Neuronal stem cell (in vitro differentiated cells): ENCODE measurements at regions not wholly inside any gene's neighbourhood (a gene's known extent, or its start where the extent isn't known, plus 50 kb on each side); places are given as distances from the start of the nearest gene placed in this dataset.
"Not testable (repeated sequence)": the region's sequence is repeated elsewhere in the genome, so short reads cannot be mapped to it uniquely, and the experiment has no call there.

Experiments used
- DNase-seq: peaks from one replicate; pipeline ENCODE4 v3.0.0-alpha.2; 2013; ENCODE audit warnings: low spot score
- H2AFZ ChIP-seq: one replicate; pipeline ENCODE4 v1.6.1; 2013; ENCODE audit warnings: mild to moderate bottlenecking, low read length, inconsistent platforms
- H2AK5ac ChIP-seq: 2 replicates; pipeline ENCODE4 v1.6.1; 2013; ENCODE audit warnings: low read depth, mild to moderate bottlenecking, inconsistent platforms, low read length, moderate library complexity, mixed read lengths
- H2BK120ac ChIP-seq: 2 replicates; pipeline ENCODE4 v1.6.1; 2013; ENCODE audit warnings: low read depth, mild to moderate bottlenecking, inconsistent platforms, low read length, moderate library complexity, mixed read lengths
- H2BK12ac ChIP-seq: one replicate; pipeline ENCODE4 v1.6.1; 2013; ENCODE audit warnings: low read length, inconsistent platforms
- H2BK15ac ChIP-seq: 2 replicates; pipeline ENCODE4 v1.6.1; 2013; ENCODE audit warnings: mild to moderate bottlenecking, low read length, inconsistent platforms, mixed read lengths
- H2BK5ac ChIP-seq: one replicate; pipeline ENCODE4 v1.6.1; 2013; ENCODE audit warnings: inconsistent platforms, mild to moderate bottlenecking, low read length, moderate library complexity
- H3K14ac ChIP-seq: one replicate; pipeline ENCODE4 v1.6.1; 2013; ENCODE audit warnings: low read length, inconsistent platforms
- H3K18ac ChIP-seq: 2 replicates; pipeline ENCODE4 v1.6.1; 2013; ENCODE audit warnings: low read length, inconsistent platforms
- H3K23ac ChIP-seq: 2 replicates; pipeline ENCODE4 v1.6.1; 2013; ENCODE audit warnings: low read depth, mild to moderate bottlenecking, mixed read lengths, low read length, inconsistent platforms; ENCODE audit not compliant: poor library complexity
- H3K27ac ChIP-seq: replicated peaks from 3 replicates; pipeline ENCODE4 v1.5.1; 2013; ENCODE audit warnings: low read length, inconsistent platforms
- H3K27me3 ChIP-seq, 3 experiments: 2 replicates each; pipeline ENCODE4 v1.6.1; 2013; ENCODE audit warnings: low read length in 3 of 3, mild to moderate bottlenecking in 2 of 3, inconsistent platforms in 1 of 3, low read depth in 1 of 3, mixed read lengths in 1 of 3, moderate library complexity in 1 of 3; ENCODE audit not compliant: control insufficient read depth in 3 of 3, insufficient read depth in 3 of 3
- H3K36me3 ChIP-seq, 2 donors: replicated peaks in 1 of 2; 2 replicates each; pipeline ENCODE4 v1.6.1; 2013; ENCODE audit warnings: low read length in 2 of 2; ENCODE audit not compliant: control insufficient read depth in 2 of 2, insufficient read depth in 2 of 2
- H3K4ac ChIP-seq: 2 replicates; pipeline ENCODE4 v1.6.1; 2013; ENCODE audit warnings: inconsistent platforms, mild to moderate bottlenecking, low read length, moderate library complexity
- H3K4me1 ChIP-seq, 2 donors: 1 replicate in 1 of 2; 2 replicates in 1 of 2; pipeline ENCODE4 v1.6.1; 2013; ENCODE audit warnings: low read length in 2 of 2, low read depth in 1 of 2; ENCODE audit not compliant: control insufficient read depth in 2 of 2, insufficient read depth in 1 of 2
- H3K4me2 ChIP-seq: one replicate; pipeline ENCODE4 v1.6.1; 2013; ENCODE audit warnings: mild to moderate bottlenecking, low read length, inconsistent platforms; ENCODE audit not compliant: insufficient read depth, poor library complexity, severe bottlenecking
- H3K4me3 ChIP-seq, 2 donors: 2 replicates each; pipeline ENCODE4 v1.5.1; 2013; ENCODE audit warnings: low read length in 2 of 2, mild to moderate bottlenecking in 2 of 2, inconsistent platforms in 1 of 2, moderate library complexity in 1 of 2
- H3K79me1 ChIP-seq: one replicate; pipeline ENCODE4 v1.6.1; 2013; ENCODE audit warnings: low read depth, mild to moderate bottlenecking, inconsistent platforms, low read length, moderate library complexity
- H3K9ac ChIP-seq: one replicate; pipeline ENCODE4 v1.6.1; 2013; ENCODE audit warnings: mild to moderate bottlenecking, low read depth, low read length, inconsistent platforms; ENCODE audit not compliant: poor library complexity
- H3K9me3 ChIP-seq, 2 donors: replicated peaks in 1 of 2; 2 replicates each; pipeline versions ENCODE3 to v1.6.1; 2013; ENCODE audit warnings: low read length in 2 of 2, mild to moderate bottlenecking in 2 of 2, inconsistent platforms in 1 of 2, low read depth in 1 of 2, mixed read lengths in 1 of 2, moderate library complexity in 1 of 2; ENCODE audit not compliant: control insufficient read depth in 2 of 2, insufficient read depth in 1 of 2
- H4K8ac ChIP-seq: one replicate; pipeline ENCODE4 v1.6.1; 2013; ENCODE audit warnings: low read depth, mild to moderate bottlenecking, inconsistent platforms, low read length, moderate library complexity
- H4K91ac ChIP-seq: one replicate; pipeline ENCODE4 v1.6.1; 2013; ENCODE audit warnings: low read length, low read depth, mild to moderate bottlenecking, inconsistent platforms; ENCODE audit not compliant: poor library complexity
- WGBS, 2 donors: extraction: QIAGEN DNeasy Blood & Tissue Kit; methylation state at CpG; one replicate each; pipeline ENCODE4 v1.1.7; 2013; ENCODE audit warnings: missing lambda C conversion rate in 2 of 2, mixed read lengths in 1 of 2; ENCODE audit not compliant: insufficient read length in 2 of 2, insufficient replicate concordance in 1 of 2; ENCODE audit errors: extremely low coverage in 2 of 2; 5-methylcytosine and 5-hydroxymethylcytosine counted together

GRCh38 chr13:43965459-43965845 lies 85.7 kb downstream of the LACC1 start:
- Histone ChIP-seq H2AFZ (no peak overlapping the region), H3K79me1 (no peaks in the 10 kb centered on the region), H2AK5ac (no peak overlapping the region), H3K14ac (no peak overlapping the region), H3K18ac (no peak overlapping the region), H3K9me3 (peaks cover 0 to 1% of the 10 kb centered on the region in 2 donors), H3K27ac (no peak overlapping the region), H4K8ac (no peak overlapping the region), H3K4me2 (no peak overlapping the region), H3K4me3 (no peak overlapping the region), H4K91ac (no peak overlapping the region), H2BK120ac (no peak overlapping the region), H3K4me1 (no peaks in the 10 kb centered on the region), H3K23ac (no peak overlapping the region), H3K9ac (no peak overlapping the region), H2BK12ac (no peak overlapping the region), H2BK15ac (no peak overlapping the region), H2BK5ac (no peak overlapping the region), H3K4ac (no peak overlapping the region), H3K27me3 (no peaks in the 10 kb centered on the region), H3K36me3 (no peaks in the 10 kb centered on the region)
- WGBS, 2 donors, result no CpG with 5 or more reads among the region's 8 CpGs
- no peak for DNase-seq

DNA sequence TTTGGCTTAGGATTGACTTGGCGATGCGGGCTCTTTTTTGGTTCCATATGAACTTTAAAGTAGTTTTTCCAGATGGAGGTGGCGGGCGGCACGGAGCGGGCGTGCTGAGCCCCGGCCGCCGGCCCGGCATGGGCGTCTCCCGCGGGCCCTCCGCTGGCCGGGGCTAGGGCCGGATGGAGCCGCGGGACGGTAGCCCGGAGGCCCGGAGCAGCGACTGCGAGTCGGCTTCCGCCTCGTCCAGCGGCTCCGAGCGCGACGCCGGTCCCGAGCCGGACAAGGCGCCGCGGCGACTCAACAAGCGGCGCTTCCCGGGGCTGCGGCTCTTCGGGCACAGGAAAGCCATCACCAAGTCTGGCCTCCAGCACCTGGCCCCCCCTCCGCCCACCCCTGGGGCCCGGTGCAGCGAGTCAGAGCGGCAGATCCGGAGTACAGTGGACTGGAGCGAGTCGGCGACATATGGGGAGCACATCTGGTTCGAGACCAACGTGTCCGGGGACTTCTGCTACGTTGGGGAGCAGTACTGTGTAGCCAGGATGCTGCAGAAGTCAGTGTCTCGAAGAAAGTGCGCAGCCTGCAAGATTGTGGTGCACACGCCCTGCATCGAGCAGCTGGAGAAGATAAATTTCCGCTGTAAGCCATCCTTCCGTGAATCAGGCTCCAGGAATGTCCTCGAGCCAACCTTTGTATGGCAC lies 88.7 kb downstream of the LACC1 start:
- WGBS, 2 donors, result no CpG with 5 or more reads among the region's 63 CpGs
- H2AFZ ChIP-seq, H3K9me3 ChIP-seq, H3K23ac ChIP-seq, H2BK12ac ChIP-seq, H4K8ac ChIP-seq, H3K4me3 ChIP-seq, H3K4me1 ChIP-seq, H3K9ac ChIP-seq, H3K36me3 ChIP-seq, H3K4me2 ChIP-seq, H2BK120ac ChIP-seq, DNase-seq, H2BK15ac ChIP-seq, H3K18ac ChIP-seq, H3K27me3 ChIP-seq, H3K14ac ChIP-seq, H3K27ac ChIP-seq, H2AK5ac ChIP-seq, H3K4ac ChIP-seq, H4K91ac ChIP-seq, H3K79me1 ChIP-seq, H2BK5ac ChIP-seq: not testable (repeated sequence)

GRCh38 chr13:43968943-43969690 lies 89.4 kb downstream of the LACC1 start:
- H3K79me1 ChIP-seq, H2BK15ac ChIP-seq, H3K14ac ChIP-seq, H2AFZ ChIP-seq, H3K4me3 ChIP-seq, H3K4me1 ChIP-seq, H3K36me3 ChIP-seq, H3K18ac ChIP-seq, H3K4me2 ChIP-seq, H3K27ac ChIP-seq, H4K91ac ChIP-seq, H2BK12ac ChIP-seq, DNase-seq, H3K9ac ChIP-seq, H2BK120ac ChIP-seq, H3K4ac ChIP-seq, H3K23ac ChIP-seq, H2BK5ac ChIP-seq, H4K8ac ChIP-seq, H2AK5ac ChIP-seq, H3K9me3 ChIP-seq, H3K27me3 ChIP-seq: not testable (repeated sequence)
- WGBS, 2 donors, result no CpG with 5 or more reads among the region's 33 CpGs

DNA sequence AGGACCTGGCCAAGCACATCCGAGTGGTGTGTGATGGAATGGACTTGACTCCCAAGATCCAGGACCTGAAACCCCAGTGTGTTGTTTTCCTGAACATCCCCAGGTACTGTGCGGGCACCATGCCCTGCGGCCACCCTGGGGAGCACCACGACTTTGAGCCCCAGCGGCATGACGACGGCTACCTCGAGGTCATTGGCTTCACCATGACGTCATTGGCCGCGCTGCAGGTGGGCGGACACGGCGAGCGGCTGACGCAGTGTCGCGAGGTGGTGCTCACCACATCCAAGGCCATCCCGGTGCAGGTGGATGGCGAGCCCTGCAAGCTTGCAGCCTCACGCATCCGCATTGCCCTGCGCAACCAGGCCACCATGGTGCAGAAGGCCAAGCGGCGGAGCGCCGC lies 90.2 kb downstream of the LACC1 start:
- not testable (repeated sequence) for H3K9me3 ChIP-seq, H3K27me3 ChIP-seq, H3K36me3 ChIP-seq, H2BK120ac ChIP-seq, H3K18ac ChIP-seq, H2AK5ac ChIP-seq, H3K27ac ChIP-seq, H3K4me2 ChIP-seq, H2BK5ac ChIP-seq, H3K23ac ChIP-seq, H2AFZ ChIP-seq, H3K9ac ChIP-seq, H4K8ac ChIP-seq, H3K14ac ChIP-seq, H2BK15ac ChIP-seq, H3K79me1 ChIP-seq, DNase-seq, H3K4me1 ChIP-seq, H3K4me3 ChIP-seq, H4K91ac ChIP-seq, H3K4ac ChIP-seq, H2BK12ac ChIP-seq
- WGBS, 2 donors, result no CpG with 5 or more reads among the region's 27 CpGs
